ENCODE measurements at regions not wholly inside any gene's neighbourhood (a gene's known extent, or its start where the extent isn't known, plus 50 kb on each side); places are given as distances from the start of the nearest gene placed in this dataset.

GRCh38 chr6:156315146-156315545 is 462.0 kb upstream of the ARID1B start:
- no peaks in the 10 kb centered on the region for H3K27me3 ChIP-seq (ENCODE audit: control insufficient read depth in 1 of 2, insufficient read depth in 1 of 2, low read length in 2 of 2)
- no peak overlapping the region for H3K4me2 ChIP-seq (ENCODE audit: low read length, poor library complexity, severe bottlenecking)
- H4K91ac ChIP-seq (ENCODE audit: low read length) = no peak overlapping the region
- H2BK120ac ChIP-seq (ENCODE audit: low read depth, low read length) = no peak overlapping the region
- H3K27ac ChIP-seq (ENCODE audit: low read length, poor library complexity, severe bottlenecking) = no peak overlapping the region
- H3K18ac ChIP-seq (ENCODE audit: low read depth in 1 of 2, low read length in 2 of 2) = no peak overlapping the region
- 94% methylated on average over 4 of the region's 4 CpGs for WGBS
- H2AK5ac ChIP-seq (ENCODE audit: low read length, severe bottlenecking) = no peak overlapping the region
- peaks cover 15% of the 10 kb centered on the region for H3K9me3 ChIP-seq (ENCODE audit: control insufficient read depth, low read length)
- no peak overlapping the region for H2BK15ac ChIP-seq (ENCODE audit: low read depth, poor library complexity, severe bottlenecking)
- no peak overlapping the region for H3K4ac ChIP-seq (ENCODE audit: low read depth in 1 of 2, low read length in 2 of 2)
- H3K14ac ChIP-seq (ENCODE audit: low read length in 2 of 2) = no peak overlapping the region
- no peak overlapping the region for H3K4me3 ChIP-seq (ENCODE audit: insufficient read depth in 1 of 2, low read depth in 1 of 2, low read length in 2 of 2)
- no peaks in the 10 kb centered on the region for H3K79me1 ChIP-seq (replicated peaks; ENCODE audit: low read length, poor library complexity, severe bottlenecking)
- no peak overlapping the region for H4K8ac ChIP-seq (ENCODE audit: low read length)
- H2AFZ ChIP-seq (ENCODE audit: low read depth, low read length) = no peak overlapping the region
- no peak overlapping the region for H3K23ac ChIP-seq (ENCODE audit: low read length in 2 of 2)
- no peak overlapping the region for H2BK12ac ChIP-seq (ENCODE audit: low read length in 2 of 2)
- H2BK5ac ChIP-seq (ENCODE audit: low read depth, low read length, poor library complexity, severe bottlenecking) = no peak overlapping the region
- DNase-seq = no peak
- H3K36me3 ChIP-seq (ENCODE audit: control insufficient read depth in 1 of 2, insufficient read depth in 2 of 2, low read depth in 1 of 2, low read length in 2 of 2) = no peaks in the 10 kb centered on the region
- no peaks in the 10 kb centered on the region for H3K4me1 ChIP-seq (ENCODE audit: control insufficient read depth, insufficient read depth, low read depth, low read length)
- H3K9ac ChIP-seq (ENCODE audit: low read length) = no peak overlapping the region

DNA sequence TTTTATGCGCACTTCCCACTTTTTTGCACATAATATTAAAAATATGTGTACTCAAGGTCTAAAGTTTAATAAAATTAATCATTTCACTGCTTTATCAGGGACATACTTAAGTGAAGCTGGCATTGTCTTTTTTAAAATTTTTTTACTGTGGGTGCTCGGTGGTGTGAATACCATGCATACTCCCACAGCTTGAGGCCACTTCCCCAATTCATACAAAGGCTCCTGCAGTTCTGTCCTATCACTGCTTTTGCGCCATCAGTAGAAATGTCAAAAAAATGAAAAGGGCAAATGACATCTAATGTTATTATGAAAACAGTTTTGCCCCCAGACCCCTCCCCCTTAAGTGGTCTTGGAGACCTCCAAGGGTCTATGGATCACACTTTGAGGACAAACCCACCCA is 464.1 kb upstream of the ARID1B start:
- Histone ChIP-seq H2BK5ac (ENCODE audit: low read depth, low read length, poor library complexity, severe bottlenecking) (no peak overlapping the region), H3K9ac (ENCODE audit: low read length) (no peak overlapping the region), H2BK120ac (ENCODE audit: low read depth, low read length) (no peak overlapping the region), H3K4ac (ENCODE audit: low read depth in 1 of 2, low read length in 2 of 2) (no peak overlapping the region), H3K18ac (ENCODE audit: low read depth in 1 of 2, low read length in 2 of 2) (no peak overlapping the region), H3K4me2 (ENCODE audit: low read length, poor library complexity, severe bottlenecking) (no peak overlapping the region), H4K91ac (ENCODE audit: low read length) (no peak overlapping the region), H3K27ac (ENCODE audit: low read length, poor library complexity, severe bottlenecking) (no peak overlapping the region), H3K4me3 (ENCODE audit: insufficient read depth in 1 of 2, low read depth in 1 of 2, low read length in 2 of 2) (no peak overlapping the region), H3K23ac (ENCODE audit: low read length in 2 of 2) (no peak overlapping the region), H3K36me3 (ENCODE audit: control insufficient read depth in 1 of 2, insufficient read depth in 2 of 2, low read depth in 1 of 2, low read length in 2 of 2) (no peaks in the 10 kb centered on the region), H3K79me1 (replicated peaks; ENCODE audit: low read length, poor library complexity, severe bottlenecking) (no peaks in the 10 kb centered on the region), H3K14ac (ENCODE audit: low read length in 2 of 2) (no peak overlapping the region), H2BK12ac (ENCODE audit: low read length in 2 of 2) (no peak overlapping the region), H2BK15ac (ENCODE audit: low read depth, poor library complexity, severe bottlenecking) (no peak overlapping the region), H3K9me3 (ENCODE audit: control insufficient read depth, low read length) (peaks cover 22% of the 10 kb centered on the region), H2AK5ac (ENCODE audit: low read length, severe bottlenecking) (no peak overlapping the region), H3K27me3 (ENCODE audit: control insufficient read depth in 1 of 2, insufficient read depth in 1 of 2, low read length in 2 of 2) (no peaks in the 10 kb centered on the region), H2AFZ (ENCODE audit: low read depth, low read length) (no peak overlapping the region), H4K8ac (ENCODE audit: low read length) (no peak overlapping the region), H3K4me1 (ENCODE audit: control insufficient read depth, insufficient read depth, low read depth, low read length) (no peaks in the 10 kb centered on the region)
- DNase-seq = no peak
- 86% methylated on average over 1 of the region's 3 CpGs for WGBS

GRCh38 chr6:156311291-156311690 is 465.9 kb upstream of the ARID1B start:
- Histone ChIP-seq H3K36me3 (ENCODE audit: control insufficient read depth in 1 of 2, insufficient read depth in 2 of 2, low read depth in 1 of 2, low read length in 2 of 2) (no peaks in the 10 kb centered on the region), H3K27ac (ENCODE audit: low read length, poor library complexity, severe bottlenecking) (no peak overlapping the region), H3K9ac (ENCODE audit: low read length) (no peak overlapping the region), H2AK5ac (ENCODE audit: low read length, severe bottlenecking) (no peak overlapping the region), H3K18ac (ENCODE audit: low read depth in 1 of 2, low read length in 2 of 2) (no peak overlapping the region), H3K23ac (ENCODE audit: low read length in 2 of 2) (no peak overlapping the region), H2BK120ac (ENCODE audit: low read depth, low read length) (no peak overlapping the region), H4K8ac (ENCODE audit: low read length) (no peak overlapping the region), H2AFZ (ENCODE audit: low read depth, low read length) (no peak overlapping the region), H2BK12ac (ENCODE audit: low read length in 2 of 2) (no peak overlapping the region), H3K9me3 (ENCODE audit: control insufficient read depth, low read length) (peaks cover 20% of the 10 kb centered on the region), H4K91ac (ENCODE audit: low read length) (no peak overlapping the region), H2BK15ac (ENCODE audit: low read depth, poor library complexity, severe bottlenecking) (no peak overlapping the region), H3K27me3 (ENCODE audit: control insufficient read depth in 1 of 2, insufficient read depth in 1 of 2, low read length in 2 of 2) (no peaks in the 10 kb centered on the region), H3K4ac (ENCODE audit: low read depth in 1 of 2, low read length in 2 of 2) (no peak overlapping the region), H3K4me2 (ENCODE audit: low read length, poor library complexity, severe bottlenecking) (no peak overlapping the region), H3K14ac (ENCODE audit: low read length in 2 of 2) (no peak overlapping the region), H2BK5ac (ENCODE audit: low read depth, low read length, poor library complexity, severe bottlenecking) (no peak overlapping the region), H3K79me1 (replicated peaks; ENCODE audit: low read length, poor library complexity, severe bottlenecking) (no peaks in the 10 kb centered on the region), H3K4me1 (ENCODE audit: control insufficient read depth, insufficient read depth, low read depth, low read length) (no peaks in the 10 kb centered on the region), H3K4me3 (ENCODE audit: insufficient read depth in 1 of 2, low read depth in 1 of 2, low read length in 2 of 2) (no peak overlapping the region)
- no peak for DNase-seq

DNA sequence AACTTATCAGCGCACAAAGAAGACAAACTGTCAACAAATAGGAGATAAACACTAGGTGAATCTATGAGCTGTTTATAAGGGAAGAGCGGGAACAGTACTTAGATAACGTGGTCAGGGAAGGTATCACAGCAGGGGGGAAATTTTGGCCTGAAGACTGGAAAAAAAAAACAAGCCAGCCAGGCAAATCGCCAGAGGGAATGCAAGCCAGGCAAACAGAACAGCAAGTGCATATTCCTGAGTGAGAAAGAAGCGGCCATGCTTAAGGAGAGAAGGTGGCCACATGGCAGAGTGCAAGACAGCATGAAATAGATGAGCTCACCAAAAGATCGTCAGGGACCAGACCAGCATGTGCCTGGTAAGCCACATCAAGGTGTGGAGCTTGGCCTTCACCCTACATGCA is 466.5 kb upstream of the ARID1B start:
- Histone ChIP-seq H3K18ac (ENCODE audit: low read depth in 1 of 2, low read length in 2 of 2) (no peak overlapping the region), H3K9ac (ENCODE audit: low read length) (no peak overlapping the region), H3K27me3 (ENCODE audit: control insufficient read depth in 1 of 2, insufficient read depth in 1 of 2, low read length in 2 of 2) (no peaks in the 10 kb centered on the region), H2AFZ (ENCODE audit: low read depth, low read length) (no peak overlapping the region), H2AK5ac (ENCODE audit: low read length, severe bottlenecking) (no peak overlapping the region), H2BK5ac (ENCODE audit: low read depth, low read length, poor library complexity, severe bottlenecking) (no peak overlapping the region), H2BK120ac (ENCODE audit: low read depth, low read length) (no peak overlapping the region), H4K8ac (ENCODE audit: low read length) (no peak overlapping the region), H3K4me1 (ENCODE audit: control insufficient read depth, insufficient read depth, low read depth, low read length) (no peaks in the 10 kb centered on the region), H3K27ac (ENCODE audit: low read length, poor library complexity, severe bottlenecking) (no peak overlapping the region), H3K4ac (ENCODE audit: low read depth in 1 of 2, low read length in 2 of 2) (no peak overlapping the region), H2BK12ac (ENCODE audit: low read length in 2 of 2) (no peak overlapping the region), H3K4me2 (ENCODE audit: low read length, poor library complexity, severe bottlenecking) (no peak overlapping the region), H3K9me3 (ENCODE audit: control insufficient read depth, low read length) (peaks cover 20% of the 10 kb centered on the region), H3K79me1 (replicated peaks; ENCODE audit: low read length, poor library complexity, severe bottlenecking) (no peaks in the 10 kb centered on the region), H3K4me3 (ENCODE audit: insufficient read depth in 1 of 2, low read depth in 1 of 2, low read length in 2 of 2) (no peak overlapping the region), H4K91ac (ENCODE audit: low read length) (no peak overlapping the region), H2BK15ac (ENCODE audit: low read depth, poor library complexity, severe bottlenecking) (no peak overlapping the region), H3K23ac (ENCODE audit: low read length in 2 of 2) (no peak overlapping the region), H3K36me3 (ENCODE audit: control insufficient read depth in 1 of 2, insufficient read depth in 2 of 2, low read depth in 1 of 2, low read length in 2 of 2) (no peaks in the 10 kb centered on the region), H3K14ac (ENCODE audit: low read length in 2 of 2) (no peak overlapping the region)
- no peak for DNase-seq
- WGBS = 74% methylated on average over 6 of the region's 6 CpGs
